ENCODE measurements at regions not wholly inside any gene's neighbourhood (a gene's known extent, or its start where the extent isn't known, plus 50 kb on each side); places are given as distances from the start of the nearest gene placed in this dataset.

GRCh38 chr5:170448221-170448620 lies 55.6 kb upstream of the KCNIP1 start:
- TF ChIP-seq ZNF184 (tag by site-specific recombination; IDR thresholded peaks at IDR 0.05), result no peak
- no peak for TF ChIP-seq RBAK (tag by site-specific recombination; IDR thresholded peaks at IDR 0.05)
- no peak for TF ChIP-seq CTCF (tag by site-specific recombination; IDR thresholded peaks at IDR 0.05)
- TF ChIP-seq ZNF24 (tag by site-specific recombination; IDR thresholded peaks at IDR 0.05), result no peak

Measured in HEK293 (cell line).